Transverse colon (tissue), 4 donors: ENCODE measurements at regions not wholly inside any gene's neighbourhood (a gene's known extent, or its start where the extent isn't known, plus 50 kb on each side); places are given as distances from the start of the nearest gene placed in this dataset.

Experiments used
- POLR2AphosphoS5 ChIP-seq, 3 donors: sonication (generic); formaldehyde crosslinking; IDR thresholded peaks; one replicate each; pipeline ENCODE4 v1.6.1; 2016; ENCODE audit warnings: antibody characterized with exemption in 3 of 3
- TF ChIP-seq, protein P1 (sequence below), 5 experiments: fragments of 200-600 bp in 3 of 5; fragments of 450-650 bp in 2 of 5; sonication (generic) in 3 of 5; IDR thresholded peaks; 1 replicate in 2 of 5; 2 replicates in 3 of 5; pipeline ENCODE4 v1.5.1; 2016 to 2017; ENCODE audit warnings: antibody characterized with exemption in 5 of 5, inconsistent platforms in 3 of 5, mild to moderate bottlenecking in 2 of 5, moderate library complexity in 1 of 5

DNA sequence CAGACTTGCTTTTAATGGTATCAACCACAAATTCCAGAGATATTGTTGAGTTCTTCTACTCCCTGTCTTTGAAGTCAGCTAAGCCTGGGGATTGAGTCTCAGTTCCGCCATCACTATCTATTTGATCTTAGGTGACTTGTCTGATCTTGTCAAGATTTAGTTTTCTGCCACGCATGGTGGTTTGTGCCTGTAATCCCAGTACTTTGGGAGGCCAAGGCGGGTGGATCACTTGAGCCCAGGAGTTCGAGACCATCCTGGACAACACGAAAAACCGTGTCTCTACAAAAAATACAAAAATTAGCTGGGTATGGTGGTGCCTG lies 376.9 kb downstream of the FGF9 start:
- no peak for TF ChIP-seq POLR2AphosphoS5 (IDR thresholded peaks at IDR 0.05)
- TF ChIP-seq, protein P1, sequence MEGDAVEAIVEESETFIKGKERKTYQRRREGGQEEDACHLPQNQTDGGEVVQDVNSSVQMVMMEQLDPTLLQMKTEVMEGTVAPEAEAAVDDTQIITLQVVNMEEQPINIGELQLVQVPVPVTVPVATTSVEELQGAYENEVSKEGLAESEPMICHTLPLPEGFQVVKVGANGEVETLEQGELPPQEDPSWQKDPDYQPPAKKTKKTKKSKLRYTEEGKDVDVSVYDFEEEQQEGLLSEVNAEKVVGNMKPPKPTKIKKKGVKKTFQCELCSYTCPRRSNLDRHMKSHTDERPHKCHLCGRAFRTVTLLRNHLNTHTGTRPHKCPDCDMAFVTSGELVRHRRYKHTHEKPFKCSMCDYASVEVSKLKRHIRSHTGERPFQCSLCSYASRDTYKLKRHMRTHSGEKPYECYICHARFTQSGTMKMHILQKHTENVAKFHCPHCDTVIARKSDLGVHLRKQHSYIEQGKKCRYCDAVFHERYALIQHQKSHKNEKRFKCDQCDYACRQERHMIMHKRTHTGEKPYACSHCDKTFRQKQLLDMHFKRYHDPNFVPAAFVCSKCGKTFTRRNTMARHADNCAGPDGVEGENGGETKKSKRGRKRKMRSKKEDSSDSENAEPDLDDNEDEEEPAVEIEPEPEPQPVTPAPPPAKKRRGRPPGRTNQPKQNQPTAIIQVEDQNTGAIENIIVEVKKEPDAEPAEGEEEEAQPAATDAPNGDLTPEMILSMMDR (IDR thresholded peaks at IDR 0.05), result no peak
